NCI-H187 (cell line): ENCODE measurements at regions not wholly inside any gene's neighbourhood (a gene's known extent, or its start where the extent isn't known, plus 50 kb on each side); places are given as distances from the start of the nearest gene placed in this dataset.

Experiments
- DNase-seq, 2 experiments: peaks; one replicate each; lab custom pipeline; 2025; lab: John Stamatoyannopoulos, UW

GRCh38 chr1:169052727-169053126, 53.8 kb upstream of the ATP1B1 start:
- no peak for DNase-seq

GRCh38 chr1:169053196-169053595, 53.3 kb upstream of the ATP1B1 start:
- DNase-seq = no peak
